ENCODE measurements at regions not wholly inside any gene's neighbourhood (a gene's known extent, or its start where the extent isn't known, plus 50 kb on each side); places are given as distances from the start of the nearest gene placed in this dataset.

DNA sequence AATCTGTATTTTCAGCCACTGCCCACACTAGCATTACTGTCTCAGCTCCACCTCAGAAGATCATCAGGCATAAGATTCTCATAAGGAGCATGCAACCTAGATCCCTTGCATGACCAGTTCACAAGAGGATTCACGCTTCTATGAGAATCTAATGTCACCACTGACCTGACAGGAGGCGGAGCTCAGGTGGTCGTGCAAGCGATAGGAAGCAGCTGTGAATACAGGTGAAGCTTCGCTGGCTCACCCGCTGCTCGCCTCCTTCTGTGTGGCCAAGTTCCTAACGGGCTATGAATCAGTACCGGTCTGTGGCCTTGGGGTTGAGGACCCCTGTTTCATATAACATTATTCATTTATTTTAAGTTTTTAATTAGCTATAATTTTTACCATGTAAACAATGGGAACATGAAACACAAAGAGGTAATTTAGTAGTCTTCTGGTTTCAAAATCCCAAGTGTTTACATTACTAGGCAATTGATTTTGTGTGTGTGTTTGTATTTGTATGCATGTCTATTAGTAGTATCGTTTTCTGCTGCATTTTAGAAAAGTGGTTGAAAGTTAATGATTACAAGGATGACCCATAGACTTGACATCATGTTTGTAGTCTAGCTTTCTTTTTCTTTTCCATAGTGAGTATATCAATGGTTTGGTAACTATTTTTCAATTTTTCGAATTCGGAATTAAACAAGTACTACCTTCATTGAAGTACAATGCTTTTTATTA, 159.4 kb downstream of the TENT4A start:
- DNase-seq = no peak

- no peak for DNase-seq
Observed at GRCh38 chr5:6873359-6873758, 160.1 kb downstream of the TENT4A start.

- no peak for DNase-seq
Observed at GRCh38 chr5:6875376-6875775, 162.1 kb downstream of the TENT4A start.

DNA sequence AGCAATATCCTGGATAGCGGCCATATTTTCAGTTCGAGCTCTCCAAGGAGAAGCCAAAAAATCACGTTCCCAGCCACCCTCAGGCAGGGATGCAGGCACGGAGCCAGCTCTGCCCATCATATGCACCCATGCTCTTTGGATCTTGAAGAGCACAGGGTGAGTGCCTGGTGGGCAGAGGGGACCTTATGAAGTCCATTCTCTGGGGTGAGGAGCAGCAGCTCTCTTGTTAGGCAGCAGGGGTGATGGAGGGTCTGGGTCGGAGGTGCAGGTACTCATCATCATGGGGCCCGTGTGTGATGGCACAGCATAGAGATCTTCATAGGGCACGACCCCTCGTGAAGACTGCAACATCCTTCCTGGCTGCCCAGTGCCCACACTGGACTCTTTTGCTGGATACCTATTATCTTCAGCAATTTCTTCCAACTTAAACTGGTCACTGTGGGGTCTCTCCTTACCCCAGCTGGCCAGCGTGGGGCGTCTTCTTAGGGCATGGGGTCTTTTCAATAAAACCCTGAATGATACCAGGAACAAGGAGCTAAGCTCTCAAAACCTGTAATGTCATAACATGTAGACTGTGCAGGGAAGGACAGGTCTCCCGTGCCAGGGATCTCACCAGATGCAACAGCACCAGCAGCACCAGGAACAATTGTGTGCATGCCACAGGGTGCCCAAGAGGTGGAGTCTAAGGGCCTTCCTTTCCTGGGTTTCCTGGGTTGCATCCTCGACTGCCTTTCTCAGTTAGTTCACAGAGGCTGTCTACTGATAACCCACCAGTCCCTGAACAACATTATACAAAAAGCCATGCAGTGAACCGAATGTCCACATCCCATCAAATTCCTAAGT, 165.0 kb downstream of the TENT4A start:
- no peak for DNase-seq

- no peak for DNase-seq
Observed at GRCh38 chr5:6885581-6885980, 172.3 kb downstream of the TENT4A start.

DNA sequence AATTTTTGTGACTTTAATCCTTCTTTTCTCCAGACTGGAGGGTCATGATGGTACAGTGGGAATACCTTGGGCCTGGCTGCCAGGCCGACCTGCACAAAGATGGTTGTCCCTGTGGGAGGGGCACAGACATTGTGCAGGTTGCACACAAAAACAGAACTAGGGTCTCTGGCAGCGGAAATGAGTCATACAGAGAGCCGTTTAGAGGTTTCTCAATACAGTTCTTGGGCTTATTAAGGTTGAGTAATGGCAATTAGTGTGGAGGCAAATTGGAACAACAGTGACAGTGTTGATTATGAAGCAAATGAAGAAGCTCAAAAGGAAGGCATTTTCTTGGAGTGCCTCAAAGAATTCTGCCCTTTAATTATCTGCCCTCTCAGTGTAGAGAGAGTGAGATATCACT, 173.6 kb downstream of the TENT4A start:
- DNase-seq = no peak

DNA sequence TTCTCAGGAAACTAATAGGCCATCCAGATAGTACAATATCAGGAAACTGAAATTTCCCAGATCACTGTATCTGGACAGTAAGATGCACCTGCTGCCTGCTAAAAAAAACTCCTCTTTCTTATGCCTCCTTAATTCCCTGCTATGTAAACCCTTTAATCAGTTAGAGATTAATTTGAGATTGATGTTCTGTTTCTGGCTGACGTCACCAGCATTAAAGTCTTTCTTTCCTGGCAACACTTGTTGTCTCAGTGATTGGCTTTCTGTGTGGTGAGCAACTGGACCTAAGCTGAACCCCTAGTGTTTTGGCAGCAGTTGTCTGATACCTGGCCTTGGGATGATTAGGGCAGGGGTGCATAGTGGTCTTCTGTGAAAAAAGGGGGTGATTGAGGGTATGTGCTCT, 175.8 kb downstream of the TENT4A start:
- no peak for DNase-seq

DNA sequence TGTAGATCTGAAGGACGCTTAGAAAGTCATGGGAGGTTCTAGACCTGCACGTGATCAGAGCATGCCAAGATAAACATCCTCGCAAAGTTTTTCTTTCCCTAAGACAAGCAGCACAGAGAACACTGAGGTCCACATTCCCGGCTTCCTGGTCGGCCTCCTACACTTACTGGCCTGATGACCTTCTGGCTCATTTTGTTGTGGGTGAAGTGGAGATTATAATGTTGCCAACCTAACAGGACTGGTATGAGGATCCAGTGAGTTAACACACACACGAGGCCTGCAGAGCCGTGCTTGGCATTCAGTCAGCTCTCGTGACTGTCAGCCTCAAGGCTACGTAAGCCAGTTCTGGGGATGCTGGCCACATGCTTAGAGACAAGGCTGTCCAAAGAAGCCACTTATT, 186.0 kb downstream of the TENT4A start:
- DNase-seq = no peak

DNA sequence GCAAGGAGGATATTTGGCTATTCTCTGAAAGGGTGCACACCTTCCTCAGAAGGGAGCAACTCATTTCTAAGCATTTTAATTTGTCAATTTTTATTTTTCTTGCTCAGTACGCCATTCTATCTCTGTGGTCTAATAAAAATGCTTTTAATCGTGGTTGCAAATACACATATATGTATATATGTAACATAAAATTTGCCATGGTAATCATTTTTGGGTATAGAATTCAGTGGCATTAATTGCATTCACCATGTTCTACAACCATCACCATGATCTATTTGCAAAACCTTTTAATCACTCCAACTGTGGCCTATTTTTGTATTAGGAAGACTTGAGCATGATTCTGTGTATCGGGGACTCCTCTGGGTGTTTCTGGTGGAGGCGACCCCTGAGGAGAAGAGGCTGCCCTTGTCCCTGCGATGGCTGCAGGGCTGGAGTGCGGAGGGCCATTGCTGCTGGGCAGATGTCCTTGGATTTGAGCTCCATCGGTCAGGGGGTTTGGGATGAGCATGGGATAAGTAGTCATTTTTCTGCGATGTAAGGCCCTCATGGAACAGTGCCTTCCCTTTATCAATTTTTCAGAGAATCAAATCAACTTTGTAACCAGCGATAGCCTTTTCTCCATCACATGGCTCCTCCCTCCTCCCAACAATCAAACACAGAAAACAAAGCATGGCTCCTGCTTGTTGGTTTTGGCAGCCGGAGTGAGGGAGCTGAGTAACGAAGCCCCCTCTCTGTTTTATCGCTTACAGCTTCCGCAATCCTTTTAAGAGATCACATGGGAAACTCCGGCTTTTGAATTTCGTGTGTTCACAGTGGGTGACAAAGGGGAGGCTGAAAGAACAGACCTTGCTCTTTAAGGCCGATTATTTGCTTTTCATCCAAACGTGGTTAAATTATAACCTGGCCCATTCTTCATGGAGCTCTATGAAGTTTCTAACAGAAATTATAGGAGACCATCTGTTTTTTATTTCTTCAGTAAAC, 187.3 kb downstream of the TENT4A start:
- DNase-seq = no peak

DNA sequence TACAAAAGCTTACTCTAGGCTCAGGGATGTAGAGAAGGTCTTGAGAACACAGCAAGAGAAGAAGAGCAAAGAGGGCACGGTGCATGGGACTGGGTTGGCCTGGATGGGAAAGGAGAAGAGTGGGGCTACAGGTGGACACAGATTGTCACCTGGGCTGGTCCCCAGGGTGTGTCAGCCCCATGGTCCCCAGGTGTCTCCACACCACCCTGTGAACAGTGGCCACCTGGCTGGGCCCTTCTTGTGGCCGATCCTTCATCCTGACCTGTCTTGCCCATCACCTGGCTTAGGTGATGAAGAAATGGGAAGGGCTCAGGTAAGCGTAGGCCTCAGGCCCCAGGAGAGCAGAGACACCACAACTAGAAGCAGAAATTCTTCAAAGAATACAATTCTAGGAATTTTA, 188.9 kb downstream of the TENT4A start:
- DNase-seq = no peak

GRCh38 chr5:6902597-6902996, 189.4 kb downstream of the TENT4A start:
- no peak for DNase-seq

- DNase-seq = no peak
Observed at GRCh38 chr5:6903934-6904333, 190.7 kb downstream of the TENT4A start.

GRCh38 chr5:6904860-6905259, 191.6 kb downstream of the TENT4A start:
- DNase-seq = no peak

GRCh38 chr5:6905423-6905822, 192.2 kb downstream of the TENT4A start:
- DNase-seq = no peak

DNA sequence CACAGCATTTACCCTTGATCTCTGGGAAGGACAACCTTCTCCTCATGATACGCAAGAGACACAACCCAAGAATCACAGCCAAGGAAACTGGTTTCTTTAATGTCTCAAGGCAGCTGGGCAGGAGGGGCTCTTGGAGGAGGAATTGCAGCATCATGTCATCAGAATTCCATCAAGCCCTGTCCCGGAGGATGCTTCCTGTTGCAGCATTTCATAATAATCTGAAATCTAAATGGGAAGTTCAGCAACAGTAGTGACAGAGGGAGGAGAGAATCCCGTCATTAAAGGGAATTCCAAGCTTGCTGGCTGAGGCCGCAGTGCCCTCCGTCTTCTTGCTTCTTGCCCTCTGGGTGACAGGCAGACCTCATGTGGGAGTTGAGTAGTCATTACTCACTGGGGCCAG, 192.7 kb downstream of the TENT4A start:
- no peak for DNase-seq

GRCh38 chr5:6907320-6907918, 194.2 kb downstream of the TENT4A start:
- DNase-seq = no peak

DNA sequence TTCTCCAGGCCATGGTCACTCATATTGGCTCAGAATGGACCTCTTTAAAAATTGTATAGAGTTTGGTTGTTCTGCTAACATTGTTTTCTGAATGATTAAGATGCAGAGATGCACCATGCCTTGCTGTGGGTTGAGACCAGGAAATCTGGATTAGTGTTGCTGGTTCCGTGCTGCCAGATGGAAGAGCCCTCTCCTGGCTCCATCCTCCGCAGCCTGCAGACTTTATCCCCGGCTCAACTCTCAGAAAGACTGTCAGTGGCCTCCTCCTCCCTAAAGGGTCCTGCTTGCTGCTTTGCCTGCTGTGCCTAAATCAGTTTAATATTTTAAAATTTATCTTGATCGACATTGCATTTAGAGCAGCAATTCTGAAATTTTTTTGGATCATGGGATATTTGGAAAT, 196.7 kb downstream of the TENT4A start:
- no peak for DNase-seq

- no peak for DNase-seq
Observed at GRCh38 chr5:6910950-6911349, 197.7 kb downstream of the TENT4A start.

DNA sequence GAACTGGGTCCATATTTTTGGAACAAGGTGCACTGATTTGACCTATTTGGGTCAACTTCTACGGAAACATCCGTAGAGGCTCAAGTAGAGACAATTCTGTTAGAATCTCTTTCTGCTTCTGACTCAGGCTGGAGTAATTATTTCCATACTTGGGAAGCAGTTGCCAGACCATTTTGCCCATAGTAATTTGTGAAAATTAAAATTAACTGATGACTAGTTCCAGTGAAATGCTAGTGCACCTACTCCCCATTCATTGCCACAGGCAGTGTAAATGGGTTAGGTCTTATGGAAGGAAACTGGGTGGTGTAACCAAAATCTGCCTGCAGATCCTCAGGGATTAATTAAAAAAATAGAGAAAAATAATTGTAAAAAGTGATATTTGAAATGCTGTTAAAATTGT, 201.1 kb downstream of the TENT4A start:
- DNase-seq = no peak

DNA sequence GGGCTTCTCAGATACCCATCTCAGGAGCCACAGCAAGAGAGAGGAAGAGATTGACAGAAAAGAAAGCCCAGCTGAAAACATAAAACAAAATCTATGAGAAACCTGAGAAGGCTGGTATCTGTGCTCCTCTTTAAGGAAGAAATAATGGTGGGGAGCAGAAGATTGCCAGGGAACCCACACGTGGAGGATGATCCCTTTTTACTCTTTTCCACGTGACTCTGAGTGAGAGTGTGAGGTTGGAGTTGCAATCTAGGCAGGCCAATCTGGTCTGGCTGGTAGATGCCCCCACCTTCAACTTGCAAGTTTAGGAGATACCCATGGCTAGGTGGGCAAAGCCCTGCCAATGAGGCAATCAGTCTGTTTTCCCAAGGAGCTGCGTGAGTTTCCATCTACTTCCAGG, 202.3 kb downstream of the TENT4A start:
- DNase-seq = no peak

DNA sequence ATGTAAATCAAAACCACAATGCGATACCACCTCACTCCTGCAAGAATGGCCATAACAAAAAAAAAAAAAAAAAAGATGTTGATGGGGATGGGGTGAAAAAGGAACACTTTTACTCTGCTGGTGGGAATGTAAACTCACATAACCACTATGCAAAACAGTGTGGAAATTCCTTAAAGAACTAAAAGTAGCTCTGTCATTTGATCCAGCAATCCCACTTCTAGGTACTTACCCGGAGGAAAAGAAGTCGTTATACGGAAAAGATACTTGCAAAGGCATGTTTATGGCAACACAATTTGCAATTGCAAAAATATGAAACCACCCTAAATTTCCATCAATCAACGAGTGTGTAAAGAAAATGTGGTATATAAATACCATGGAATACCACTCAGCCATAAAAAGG, 205.0 kb downstream of the TENT4A start:
- DNase-seq = no peak

DNA sequence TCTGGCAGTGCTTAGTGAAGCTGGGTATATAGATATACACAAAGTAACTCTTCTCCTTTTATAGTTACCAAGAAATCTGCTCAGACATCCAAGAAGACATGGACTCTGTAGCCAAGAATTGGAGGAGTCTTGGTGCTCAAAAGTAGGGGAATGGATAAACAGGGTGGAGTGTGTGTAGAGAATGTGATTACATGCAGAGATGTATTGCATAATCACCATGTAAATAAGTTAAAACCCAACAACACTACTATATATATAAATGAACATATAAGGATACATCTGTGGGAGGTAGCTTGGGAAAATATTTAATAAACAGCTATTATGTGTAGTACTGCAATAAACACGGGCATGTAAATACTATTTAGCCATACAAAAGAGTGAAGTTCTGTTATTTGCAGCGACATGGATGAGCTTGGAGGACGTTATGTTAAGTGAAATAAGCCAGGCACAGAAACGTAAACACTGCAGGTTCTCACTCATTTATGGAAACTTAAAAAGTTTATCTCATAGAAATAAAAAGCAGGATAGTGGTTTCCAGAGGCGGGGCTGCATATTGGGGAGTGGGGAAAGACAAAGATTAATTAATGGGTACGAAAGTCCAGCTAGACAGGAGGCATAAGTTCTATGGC, 207.5 kb downstream of the TENT4A start:
- DNase-seq = no peak

All from CD4-positive, alpha-beta T cell treated with Interleukin-10 for 1 hour (primary cell).